Cardiac fibroblast (primary cell): ENCODE measurements at regions not wholly inside any gene's neighbourhood (a gene's known extent, or its start where the extent isn't known, plus 50 kb on each side); places are given as distances from the start of the nearest gene placed in this dataset.

Experiments
- DNase-seq, 2 donors: peaks; one replicate each; pipeline versions ENCODE4 v3.0.0 to v3.0.0-alpha.2; 2010; ENCODE audit warnings: low read depth in 2 of 2
- H3K4me3 ChIP-seq, 2 donors: replicated peaks in 1 of 2; 1 replicate in 1 of 2; 2 replicates in 1 of 2; pipeline ENCODE4 v1.5.1; 2011; ENCODE audit warnings: low read depth in 2 of 2, low read length in 2 of 2, mild to moderate bottlenecking in 2 of 2, moderate library complexity in 1 of 2
- TF ChIP-seq, protein P1 (sequence below): IDR thresholded peaks from one replicate; pipeline ENCODE4 v1.5.1; 2011; ENCODE audit warnings: low read depth, mild to moderate bottlenecking, low read length, inconsistent platforms

GRCh38 chr3:117455782-117456181 is 746.2 kb downstream of the TUSC7 start:
- H3K4me3 ChIP-seq = no peak overlapping the region
- TF ChIP-seq, protein P1, sequence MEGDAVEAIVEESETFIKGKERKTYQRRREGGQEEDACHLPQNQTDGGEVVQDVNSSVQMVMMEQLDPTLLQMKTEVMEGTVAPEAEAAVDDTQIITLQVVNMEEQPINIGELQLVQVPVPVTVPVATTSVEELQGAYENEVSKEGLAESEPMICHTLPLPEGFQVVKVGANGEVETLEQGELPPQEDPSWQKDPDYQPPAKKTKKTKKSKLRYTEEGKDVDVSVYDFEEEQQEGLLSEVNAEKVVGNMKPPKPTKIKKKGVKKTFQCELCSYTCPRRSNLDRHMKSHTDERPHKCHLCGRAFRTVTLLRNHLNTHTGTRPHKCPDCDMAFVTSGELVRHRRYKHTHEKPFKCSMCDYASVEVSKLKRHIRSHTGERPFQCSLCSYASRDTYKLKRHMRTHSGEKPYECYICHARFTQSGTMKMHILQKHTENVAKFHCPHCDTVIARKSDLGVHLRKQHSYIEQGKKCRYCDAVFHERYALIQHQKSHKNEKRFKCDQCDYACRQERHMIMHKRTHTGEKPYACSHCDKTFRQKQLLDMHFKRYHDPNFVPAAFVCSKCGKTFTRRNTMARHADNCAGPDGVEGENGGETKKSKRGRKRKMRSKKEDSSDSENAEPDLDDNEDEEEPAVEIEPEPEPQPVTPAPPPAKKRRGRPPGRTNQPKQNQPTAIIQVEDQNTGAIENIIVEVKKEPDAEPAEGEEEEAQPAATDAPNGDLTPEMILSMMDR = no peak
- no peak for DNase-seq

DNA sequence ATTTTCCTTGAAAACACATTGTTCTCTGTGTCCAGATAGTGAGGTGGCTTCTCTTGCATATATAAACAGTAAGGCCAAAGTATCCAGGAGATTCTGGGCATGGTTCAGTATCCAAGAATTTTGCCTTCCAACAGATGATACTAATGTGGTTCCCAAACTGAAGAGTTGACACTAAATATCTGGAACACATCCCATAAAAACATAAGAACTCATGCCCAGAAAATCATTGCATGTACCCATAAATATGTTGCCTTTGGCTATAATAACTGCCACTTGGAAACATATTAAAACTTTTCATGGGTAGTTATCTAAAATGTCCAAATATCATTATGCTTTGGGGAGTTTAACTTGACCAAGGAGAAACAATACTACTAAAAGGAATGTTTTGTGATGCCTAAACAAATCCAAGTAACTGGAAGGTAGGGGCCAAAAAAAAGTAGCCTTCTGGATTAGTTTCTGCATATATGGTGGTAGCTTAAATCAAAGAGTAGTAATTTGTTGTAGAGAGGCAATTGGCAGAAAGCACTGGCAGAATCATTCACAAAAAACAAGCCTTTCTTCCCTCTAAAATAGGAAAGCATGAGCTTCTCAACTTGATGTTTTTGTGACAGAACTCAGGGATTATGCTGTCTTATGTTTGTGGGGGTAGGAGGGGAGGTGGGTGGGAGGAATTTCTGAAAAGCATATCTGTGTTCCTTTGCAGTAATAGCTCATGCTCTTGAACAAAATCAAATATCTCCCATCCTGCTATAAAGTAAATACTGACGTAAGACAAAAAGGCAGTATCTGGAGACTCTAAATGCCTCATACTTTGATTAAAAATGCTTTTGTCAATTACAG is 753.9 kb downstream of the TUSC7 start:
- no peak for DNase-seq
- TF ChIP-seq, protein P1 = no peak
- no peak overlapping the region for H3K4me3 ChIP-seq

GRCh38 chr3:117471831-117472230 is 762.3 kb downstream of the TUSC7 start:
- no peak overlapping the region for H3K4me3 ChIP-seq
- no peak for DNase-seq
- TF ChIP-seq, protein P1 = no peak

DNA sequence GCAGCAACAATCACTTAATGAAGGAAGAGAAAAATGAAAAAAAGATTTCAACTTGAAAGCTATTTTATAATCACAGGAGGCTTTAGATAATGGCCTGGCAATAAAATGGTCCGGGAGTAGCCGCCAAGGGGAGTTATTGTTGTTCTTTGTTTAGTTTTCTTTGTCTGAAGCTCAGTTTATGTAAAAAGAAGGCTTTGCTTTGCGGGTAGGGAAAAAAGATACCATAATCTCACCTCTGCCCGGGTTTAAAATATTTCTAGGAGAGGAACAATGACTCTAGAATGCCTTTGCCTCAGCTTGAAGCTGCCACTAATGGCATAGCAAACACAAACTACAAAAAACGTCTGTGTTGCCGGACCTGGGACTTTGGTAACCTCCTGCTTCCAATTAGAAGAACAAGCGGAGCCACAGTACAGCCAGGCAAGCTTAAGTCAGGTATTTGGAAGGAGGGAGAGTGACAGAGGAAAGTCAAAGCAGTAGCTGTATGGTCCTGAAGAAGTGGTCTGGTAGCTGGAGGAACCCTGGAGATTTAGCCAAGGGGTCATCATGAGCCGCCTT is 764.5 kb downstream of the TUSC7 start:
- no peak overlapping the region for H3K4me3 ChIP-seq
- DNase-seq = no peak
- TF ChIP-seq, protein P1 = no peak

- H3K4me3 ChIP-seq = no peak overlapping the region
- DNase-seq = no peak
- TF ChIP-seq, protein P1 = no peak
Measured at GRCh38 chr3:117476572-117476971, 767.0 kb downstream of the TUSC7 start.

GRCh38 chr3:117477214-117477755 is 767.7 kb downstream of the TUSC7 start:
- H3K4me3 ChIP-seq = no peak overlapping the region
- TF ChIP-seq, protein P1 = no peak
- no peak for DNase-seq
